ENCODE measurements at regions not wholly inside any gene's neighbourhood (a gene's known extent, or its start where the extent isn't known, plus 50 kb on each side); places are given as distances from the start of the nearest gene placed in this dataset.

GRCh38 chr1:200267458-200267857, 142.4 kb downstream of the ZNF281 start:
- no peaks in the 10 kb centered on the region for H3K9me3 ChIP-seq (ENCODE audit: control insufficient read depth, low read length)
- no peak for ATAC-seq (ENCODE audit: low FRiP score)
- 80 to 85% methylated on average over 4 of the region's 4 CpGs for WGBS, 2 donors
- no peak overlapping the region for H3K27ac ChIP-seq (ENCODE audit: low read depth in 1 of 2, low read length in 2 of 2)
- intact Hi-C loops (cut with DNase I), result no loop called here
- DNase-seq, result no peak
- no peaks in the 10 kb centered on the region for H3K4me1 ChIP-seq (ENCODE audit: control insufficient read depth in 1 of 2, insufficient read depth in 2 of 2, low read length in 2 of 2)
- H3K36me3 ChIP-seq (ENCODE audit: control insufficient read depth in 1 of 2, insufficient read depth in 2 of 2, low read length in 1 of 2), result no peaks in the 10 kb centered on the region
- H3K4me3 ChIP-seq (ENCODE audit: low read length in 2 of 2), result no peak overlapping the region
- H3K27me3 ChIP-seq (ENCODE audit: control insufficient read depth in 1 of 2, insufficient read depth in 2 of 2, low read length in 1 of 2), result no peaks in the 10 kb centered on the region

- no peaks in the 10 kb centered on the region for H3K36me3 ChIP-seq (ENCODE audit: control insufficient read depth in 1 of 2, insufficient read depth in 2 of 2, low read length in 1 of 2)
- H3K9me3 ChIP-seq (ENCODE audit: control insufficient read depth, low read length), result peaks cover 2% of the 10 kb centered on the region
- no peak overlapping the region for H3K27ac ChIP-seq (ENCODE audit: low read depth in 1 of 2, low read length in 2 of 2)
- DNase-seq (no peak), ATAC-seq (ENCODE audit: low FRiP score) (no peak)
- no peaks in the 10 kb centered on the region for H3K4me1 ChIP-seq (ENCODE audit: control insufficient read depth in 1 of 2, insufficient read depth in 2 of 2, low read length in 2 of 2)
- no peak overlapping the region for H3K4me3 ChIP-seq (ENCODE audit: low read length in 2 of 2)
- H3K27me3 ChIP-seq (ENCODE audit: control insufficient read depth in 1 of 2, insufficient read depth in 2 of 2, low read length in 1 of 2), result no peaks in the 10 kb centered on the region
- intact Hi-C loops (cut with DNase I), result no loop called here
- 80% methylated on average over 3 of the region's 3 CpGs for WGBS, 2 donors
Observed at GRCh38 chr1:200266871-200267270, 143.0 kb downstream of the ZNF281 start.

- no peak overlapping the region for H3K27ac ChIP-seq (ENCODE audit: low read depth in 1 of 2, low read length in 2 of 2)
- intact Hi-C loops (cut with DNase I), result no loop called here
- no peaks in the 10 kb centered on the region for H3K36me3 ChIP-seq (ENCODE audit: control insufficient read depth in 1 of 2, insufficient read depth in 2 of 2, low read length in 1 of 2)
- DNase-seq (no peak), ATAC-seq (ENCODE audit: low FRiP score) (no peak)
- H3K9me3 ChIP-seq (ENCODE audit: control insufficient read depth, low read length), result peaks cover 2% of the 10 kb centered on the region
- H3K27me3 ChIP-seq (ENCODE audit: control insufficient read depth in 1 of 2, insufficient read depth in 2 of 2, low read length in 1 of 2), result no peaks in the 10 kb centered on the region
- no peak overlapping the region for H3K4me3 ChIP-seq (ENCODE audit: low read length in 2 of 2)
- H3K4me1 ChIP-seq (ENCODE audit: control insufficient read depth in 1 of 2, insufficient read depth in 2 of 2, low read length in 2 of 2), result no peaks in the 10 kb centered on the region
- WGBS, 2 donors, result 36 to 54% methylated on average over 5 of the region's 5 CpGs
Observed at GRCh38 chr1:200265881-200266280, 144.0 kb downstream of the ZNF281 start.

- 80 to 82% methylated on average over 1 of the region's 1 CpG for WGBS, 2 donors
- H3K4me1 ChIP-seq (ENCODE audit: control insufficient read depth in 1 of 2, insufficient read depth in 2 of 2, low read length in 2 of 2), result no peaks in the 10 kb centered on the region
- intact Hi-C loops (cut with DNase I), result no loop called here
Observed at GRCh38 chr1:200265104-200265503, 144.7 kb downstream of the ZNF281 start.

GRCh38 chr1:200263203-200263602, 146.6 kb downstream of the ZNF281 start:
- no peaks in the 10 kb centered on the region for H3K36me3 ChIP-seq (ENCODE audit: control insufficient read depth in 1 of 2, insufficient read depth in 2 of 2, low read length in 1 of 2)
- ATAC-seq (ENCODE audit: low FRiP score), result no peak
- DNase-seq, result no peak
- intact Hi-C loops (cut with DNase I), result no loop called here
- H3K9me3 ChIP-seq (ENCODE audit: control insufficient read depth, low read length), result peaks cover 2% of the 10 kb centered on the region
- no peak overlapping the region for H3K4me3 ChIP-seq (ENCODE audit: low read length in 2 of 2)
- 73 to 83% methylated on average over 3 of the region's 3 CpGs for WGBS, 2 donors
- no peaks in the 10 kb centered on the region for H3K4me1 ChIP-seq (ENCODE audit: control insufficient read depth in 1 of 2, insufficient read depth in 2 of 2, low read length in 2 of 2)
- H3K27me3 ChIP-seq (ENCODE audit: control insufficient read depth in 1 of 2, insufficient read depth in 2 of 2, low read length in 1 of 2), result no peaks in the 10 kb centered on the region
- no peak overlapping the region for H3K27ac ChIP-seq (ENCODE audit: low read depth in 1 of 2, low read length in 2 of 2)

More at GRCh38 chr1:200265104-200265503, 144.7 kb downstream of the ZNF281 start:
- no peak overlapping the region for H3K4me3 ChIP-seq (ENCODE audit: low read length in 2 of 2)
- H3K27ac ChIP-seq (ENCODE audit: low read depth in 1 of 2, low read length in 2 of 2), result no peak overlapping the region
- peaks cover 2% of the 10 kb centered on the region for H3K9me3 ChIP-seq (ENCODE audit: control insufficient read depth, low read length)
- DNase-seq, result no peak
- H3K36me3 ChIP-seq (ENCODE audit: control insufficient read depth in 1 of 2, insufficient read depth in 2 of 2, low read length in 1 of 2), result no peaks in the 10 kb centered on the region
- no peak for ATAC-seq (ENCODE audit: low FRiP score)
- no peaks in the 10 kb centered on the region for H3K27me3 ChIP-seq (ENCODE audit: control insufficient read depth in 1 of 2, insufficient read depth in 2 of 2, low read length in 1 of 2)

- intact Hi-C loops (cut with DNase I), result no loop called here
Observed at GRCh38 chr1:200262326-200262965, 147.4 kb downstream of the ZNF281 start.

GRCh38 chr1:200260597-200261335, 149.1 kb downstream of the ZNF281 start:
- Histone ChIP-seq H3K27ac (ENCODE audit: low read depth in 1 of 2, low read length in 2 of 2) (no peak overlapping the region), H3K27me3 (ENCODE audit: control insufficient read depth in 1 of 2, insufficient read depth in 2 of 2, low read length in 1 of 2) (no peaks in the 10 kb centered on the region), H3K36me3 (ENCODE audit: control insufficient read depth in 1 of 2, insufficient read depth in 2 of 2, low read length in 1 of 2) (no peaks in the 10 kb centered on the region), H3K9me3 (ENCODE audit: control insufficient read depth, low read length) (peaks cover 2% of the 10 kb centered on the region), H3K4me1 (ENCODE audit: control insufficient read depth in 1 of 2, insufficient read depth in 2 of 2, low read length in 2 of 2) (no peaks in the 10 kb centered on the region), H3K4me3 (ENCODE audit: low read length in 2 of 2) (no peak overlapping the region)
- DNase-seq (no peak), ATAC-seq (ENCODE audit: low FRiP score) (no peak)
- intact Hi-C loops (cut with DNase I), result no loop called here
- WGBS, 2 donors, result 61 to 69% methylated on average over 5 of the region's 5 CpGs

More at GRCh38 chr1:200262326-200262965, 147.4 kb downstream of the ZNF281 start:
- H3K4me1 ChIP-seq (ENCODE audit: control insufficient read depth in 1 of 2, insufficient read depth in 2 of 2, low read length in 2 of 2), result no peaks in the 10 kb centered on the region
- H3K27ac ChIP-seq (ENCODE audit: low read depth in 1 of 2, low read length in 2 of 2), result no peak overlapping the region
- H3K4me3 ChIP-seq (ENCODE audit: low read length in 2 of 2), result no peak overlapping the region
- H3K27me3 ChIP-seq (ENCODE audit: control insufficient read depth in 1 of 2, insufficient read depth in 2 of 2, low read length in 1 of 2), result no peaks in the 10 kb centered on the region
- no peaks in the 10 kb centered on the region for H3K36me3 ChIP-seq (ENCODE audit: control insufficient read depth in 1 of 2, insufficient read depth in 2 of 2, low read length in 1 of 2)
- peaks cover 2% of the 10 kb centered on the region for H3K9me3 ChIP-seq (ENCODE audit: control insufficient read depth, low read length)
- ATAC-seq (ENCODE audit: low FRiP score), result no peak
- no peak for DNase-seq
- WGBS, 2 donors, result 81 to 84% methylated on average over 7 of the region's 7 CpGs

- Histone ChIP-seq H3K4me1 (ENCODE audit: control insufficient read depth in 1 of 2, insufficient read depth in 2 of 2, low read length in 2 of 2) (no peaks in the 10 kb centered on the region), H3K4me3 (ENCODE audit: low read length in 2 of 2) (no peak overlapping the region), H3K9me3 (ENCODE audit: control insufficient read depth, low read length) (peaks cover 2% of the 10 kb centered on the region), H3K27ac (ENCODE audit: low read depth in 1 of 2, low read length in 2 of 2) (no peak overlapping the region), H3K27me3 (ENCODE audit: control insufficient read depth in 1 of 2, insufficient read depth in 2 of 2, low read length in 1 of 2) (no peaks in the 10 kb centered on the region), H3K36me3 (ENCODE audit: control insufficient read depth in 1 of 2, insufficient read depth in 2 of 2, low read length in 1 of 2) (no peaks in the 10 kb centered on the region)
- intact Hi-C loops (cut with DNase I), result no loop called here
- DNase-seq (no peak), ATAC-seq (ENCODE audit: low FRiP score) (no peak)
- 87% methylated on average over 10 of the region's 10 CpGs for WGBS, 2 donors
Observed at GRCh38 chr1:200258447-200259375, 151.1 kb downstream of the ZNF281 start.

All from aorta (tissue), 5 donors.